ENCODE measurements at regions not wholly inside any gene's neighbourhood (a gene's known extent, or its start where the extent isn't known, plus 50 kb on each side); places are given as distances from the start of the nearest gene placed in this dataset.

- Histone ChIP-seq H3K9me3 (ENCODE audit: control insufficient read depth in 4 of 4, insufficient read depth in 3 of 4, low read length in 3 of 4) (no peaks in the 10 kb centered on the region), H3K4me3 (no peak overlapping the region), H3K27me3 (ENCODE audit: control insufficient read depth in 3 of 3, insufficient read depth in 3 of 3, low read length in 2 of 3) (no peaks in the 10 kb centered on the region), H3K4me1 (ENCODE audit: control insufficient read depth in 5 of 5, insufficient read depth in 5 of 5, low read length in 5 of 5) (no peaks in the 10 kb centered on the region), H3K9ac (ENCODE audit: insufficient read depth in 1 of 2, low read length in 2 of 2) (no peak overlapping the region), H3K36me3 (ENCODE audit: control insufficient read depth in 4 of 4, insufficient read depth in 4 of 4, low read length in 4 of 4) (no peaks in the 10 kb centered on the region), H3K27ac (ENCODE audit: low read depth in 1 of 2, low read length in 1 of 2) (no peak overlapping the region)
- 85 to 93% methylated on average over 2 of the region's 2 CpGs for WGBS, 2 donors
- DNase-seq (no peak), ATAC-seq (ENCODE audit: insufficient read depth, low FRiP score) (no peak)
- TF ChIP-seq, protein P1, sequence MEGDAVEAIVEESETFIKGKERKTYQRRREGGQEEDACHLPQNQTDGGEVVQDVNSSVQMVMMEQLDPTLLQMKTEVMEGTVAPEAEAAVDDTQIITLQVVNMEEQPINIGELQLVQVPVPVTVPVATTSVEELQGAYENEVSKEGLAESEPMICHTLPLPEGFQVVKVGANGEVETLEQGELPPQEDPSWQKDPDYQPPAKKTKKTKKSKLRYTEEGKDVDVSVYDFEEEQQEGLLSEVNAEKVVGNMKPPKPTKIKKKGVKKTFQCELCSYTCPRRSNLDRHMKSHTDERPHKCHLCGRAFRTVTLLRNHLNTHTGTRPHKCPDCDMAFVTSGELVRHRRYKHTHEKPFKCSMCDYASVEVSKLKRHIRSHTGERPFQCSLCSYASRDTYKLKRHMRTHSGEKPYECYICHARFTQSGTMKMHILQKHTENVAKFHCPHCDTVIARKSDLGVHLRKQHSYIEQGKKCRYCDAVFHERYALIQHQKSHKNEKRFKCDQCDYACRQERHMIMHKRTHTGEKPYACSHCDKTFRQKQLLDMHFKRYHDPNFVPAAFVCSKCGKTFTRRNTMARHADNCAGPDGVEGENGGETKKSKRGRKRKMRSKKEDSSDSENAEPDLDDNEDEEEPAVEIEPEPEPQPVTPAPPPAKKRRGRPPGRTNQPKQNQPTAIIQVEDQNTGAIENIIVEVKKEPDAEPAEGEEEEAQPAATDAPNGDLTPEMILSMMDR (IDR thresholded peaks at IDR 0.05; ENCODE audit: control extremely low read depth, extremely low read depth), result no peak
Observed at GRCh38 chr21:27582246-27582947, 615.5 kb upstream of the ADAMTS5 start.

DNA sequence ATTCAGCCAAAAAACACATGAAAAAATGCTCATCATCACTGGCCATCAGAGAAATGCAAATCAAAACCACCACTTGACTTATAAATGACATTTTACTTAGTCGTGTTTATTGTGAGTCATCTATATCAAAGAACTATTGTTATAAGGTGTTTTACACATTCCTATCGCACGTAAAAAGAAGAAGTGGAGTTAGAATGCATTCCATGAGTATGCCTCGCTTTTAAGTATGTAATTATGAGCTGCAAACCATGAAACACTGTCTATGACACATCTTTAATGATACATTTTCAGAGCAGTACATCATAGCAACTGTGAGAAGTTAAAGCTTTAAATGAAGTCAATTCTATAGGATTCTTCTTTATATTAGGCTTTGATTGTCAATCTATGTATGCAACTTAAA is 614.3 kb upstream of the ADAMTS5 start:
- H3K9me3 ChIP-seq (ENCODE audit: control insufficient read depth in 4 of 4, insufficient read depth in 3 of 4, low read length in 3 of 4), result no peaks in the 10 kb centered on the region
- no peaks in the 10 kb centered on the region for H3K4me1 ChIP-seq (ENCODE audit: control insufficient read depth in 5 of 5, insufficient read depth in 5 of 5, low read length in 5 of 5)
- TF ChIP-seq, protein P1 (IDR thresholded peaks at IDR 0.05; ENCODE audit: control extremely low read depth, extremely low read depth), result no peak
- no peak overlapping the region for H3K27ac ChIP-seq (ENCODE audit: low read depth in 1 of 2, low read length in 1 of 2)
- H3K27me3 ChIP-seq (ENCODE audit: control insufficient read depth in 3 of 3, insufficient read depth in 3 of 3, low read length in 2 of 3), result no peaks in the 10 kb centered on the region
- 87 to 94% methylated on average over 4 of the region's 4 CpGs for WGBS, 2 donors
- H3K36me3 ChIP-seq (ENCODE audit: control insufficient read depth in 4 of 4, insufficient read depth in 4 of 4, low read length in 4 of 4), result no peaks in the 10 kb centered on the region
- no peak for ATAC-seq (ENCODE audit: insufficient read depth, low FRiP score)
- no peak overlapping the region for H3K9ac ChIP-seq (ENCODE audit: insufficient read depth in 1 of 2, low read length in 2 of 2)
- DNase-seq, result no peak
- no peak overlapping the region for H3K4me3 ChIP-seq

DNA sequence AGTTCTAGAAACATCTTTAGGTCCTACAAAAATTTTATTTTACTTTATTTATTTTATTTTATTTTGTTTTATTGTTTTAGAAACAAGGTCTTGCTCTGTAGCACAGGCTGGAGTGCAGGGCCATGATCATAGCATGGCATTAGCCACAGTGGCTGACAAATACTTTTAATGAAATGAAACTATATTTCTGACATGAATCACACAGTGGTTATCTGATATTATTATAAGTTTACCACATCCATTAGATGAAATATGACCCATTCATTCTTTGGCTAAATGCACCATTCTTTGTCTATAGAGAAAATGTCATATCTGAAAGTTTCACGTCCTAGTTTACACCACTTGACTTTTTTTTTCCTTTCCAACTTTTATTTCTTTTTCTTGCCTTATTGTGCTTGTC is 613.4 kb upstream of the ADAMTS5 start:
- Histone ChIP-seq H3K36me3 (ENCODE audit: control insufficient read depth in 4 of 4, insufficient read depth in 4 of 4, low read length in 4 of 4) (no peaks in the 10 kb centered on the region), H3K4me3 (no peak overlapping the region), H3K27me3 (ENCODE audit: control insufficient read depth in 3 of 3, insufficient read depth in 3 of 3, low read length in 2 of 3) (no peaks in the 10 kb centered on the region), H3K9me3 (ENCODE audit: control insufficient read depth in 4 of 4, insufficient read depth in 3 of 4, low read length in 3 of 4) (no peaks in the 10 kb centered on the region), H3K9ac (ENCODE audit: insufficient read depth in 1 of 2, low read length in 2 of 2) (no peak overlapping the region), H3K4me1 (ENCODE audit: control insufficient read depth in 5 of 5, insufficient read depth in 5 of 5, low read length in 5 of 5) (no peaks in the 10 kb centered on the region), H3K27ac (ENCODE audit: low read depth in 1 of 2, low read length in 1 of 2) (no peak overlapping the region)
- ATAC-seq (ENCODE audit: insufficient read depth, low FRiP score) (no peak), DNase-seq (no peak)
- WGBS, 2 donors, result 91% methylated on average over 1 of the region's 1 CpG
- TF ChIP-seq, protein P1 (IDR thresholded peaks at IDR 0.05; ENCODE audit: control extremely low read depth, extremely low read depth), result no peak

Measured in lung (tissue), 11 donors.